K562 (cell line): ENCODE measurements at regions not wholly inside any gene's neighbourhood (a gene's known extent, or its start where the extent isn't known, plus 50 kb on each side); places are given as distances from the start of the nearest gene placed in this dataset.

Experiments used
- ATAC-seq: fragments of 200-7000 bp; cut with Tn5 transposase; 3 replicates; pipeline ENCODE4 v1.9.1; 2020; ENCODE audit warnings: moderate library complexity
- BruUV-seq: library from RNA; stranded (reverse); fragments of 400-500 nt; replicated peaks from 2 replicates; lab custom pipeline; 2021; lab: Mats Ljungman, UMichigan
- CTCF ChIA-PET: fragments of 300-600 bp; formaldehyde crosslinking; extraction: SDS; loops from one replicate; lab custom pipeline; 2021; ENCODE audit warnings: low intra/inter-chr PET ratio; lab: Yijun Ruan, JAX
- POLR2A ChIA-PET: fragments of 300-600, 350-650 bp; sonication (Branson Sonifier 250); formaldehyde crosslinking; extraction: SDS; loops from one replicate; lab custom pipeline; 2021; ENCODE audit warnings: antibody characterized with exemption, inconsistent platforms; lab: Yijun Ruan, JAX
- DNase-seq, 4 experiments: peaks; one replicate each; pipeline versions ENCODE4 v3.0.0 to v3.0.0-alpha.2; 2011 to 2018; ENCODE audit warnings: low spot score in 3 of 4, mixed read lengths in 3 of 4; ENCODE audit errors: extremely low read depth in 1 of 4
- FAIRE-seq: peaks from 2 replicates; lab custom pipeline; 2011; peaks lifted over from hg19 to GRCh38; lab: Jason Lieb, UNC
- H2AFZ ChIP-seq: 2 replicates; pipeline ENCODE4 v1.6.0; 2011; ENCODE audit warnings: low read depth, low read length, control low read depth, inconsistent platforms
- H3K27ac ChIP-seq: fragments of 200-600 bp; 3 replicates; pipeline ENCODE4 v1.8.0; 2011; ENCODE audit warnings: low read depth, mild to moderate bottlenecking, control low read depth, inconsistent platforms, low read length, moderate library complexity, mixed read lengths; ENCODE audit errors: extremely low read depth
- H3K27me3 ChIP-seq, 2 experiments: fragments of 300-600 bp in 1 of 2; 2 replicates in 1 of 2; 3 replicates in 1 of 2; pipeline versions ENCODE4 v1.6.0 to v1.8.0; 2011; ENCODE audit warnings: inconsistent platforms in 2 of 2, low read length in 2 of 2, mild to moderate bottlenecking in 1 of 2, mixed read lengths in 1 of 2, moderate library complexity in 1 of 2; ENCODE audit not compliant: control insufficient read depth in 2 of 2, insufficient read depth in 2 of 2
- H3K36me3 ChIP-seq: fragments of 300-600 bp; 3 replicates; pipeline ENCODE4 v1.8.0; 2011; ENCODE audit warnings: mild to moderate bottlenecking, low read length, inconsistent platforms; ENCODE audit not compliant: control insufficient read depth, insufficient read depth
- H3K4me1 ChIP-seq, 2 experiments: fragments of 200-600 bp in 1 of 2; replicated peaks in 1 of 2; 2 replicates in 1 of 2; 3 replicates in 1 of 2; pipeline versions ENCODE4 v1.5.1 to v1.8.0; 2011; ENCODE audit warnings: inconsistent platforms in 2 of 2, low read length in 2 of 2, mild to moderate bottlenecking in 1 of 2, mixed read lengths in 1 of 2, moderate library complexity in 1 of 2; ENCODE audit not compliant: control insufficient read depth in 2 of 2, insufficient read depth in 2 of 2
- H3K4me2 ChIP-seq: 2 replicates; pipeline ENCODE4 v1.6.1; 2011; ENCODE audit warnings: low read length, control low read depth, inconsistent platforms, mixed read lengths; ENCODE audit not compliant: insufficient read depth
- H3K4me3 ChIP-seq: fragments of 200-600 bp; sonication (generic), shearing (Covaris generic); 2 replicates; pipeline ENCODE4 v1.5.1; 2016; ENCODE audit warnings: control low read depth, inconsistent platforms
- H3K79me2 ChIP-seq: fragments of 200-600 bp; 3 replicates; pipeline ENCODE4 v1.8.0; 2011; ENCODE audit warnings: low read length, inconsistent platforms; ENCODE audit not compliant: control insufficient read depth, insufficient read depth
- H3K9ac ChIP-seq, 2 experiments: 2 replicates each; pipeline versions ENCODE4 v1.6.0 to v1.6.1; 2011; ENCODE audit warnings: low read depth in 2 of 2, low read length in 2 of 2, control low read depth in 1 of 2, inconsistent platforms in 1 of 2, mild to moderate bottlenecking in 1 of 2, mixed read lengths in 1 of 2; ENCODE audit not compliant: insufficient read depth in 1 of 2
- H3K9me1 ChIP-seq: one replicate; pipeline ENCODE4 v1.6.0; 2011; ENCODE audit warnings: inconsistent platforms, mild to moderate bottlenecking, low read length, moderate library complexity; ENCODE audit not compliant: control insufficient read depth, insufficient read depth
- H3K9me3 ChIP-seq: replicated peaks from 2 replicates; pipeline ENCODE4 v1.5.1; 2011; ENCODE audit warnings: low read depth, low read length, inconsistent platforms; ENCODE audit not compliant: control insufficient read depth, insufficient read depth
- H4K20me1 ChIP-seq: replicated peaks from 2 replicates; pipeline ENCODE4 v1.6.1; 2011; ENCODE audit warnings: low read length, inconsistent platforms, mixed read lengths; ENCODE audit not compliant: control insufficient read depth, insufficient read depth
- ARID1B ChIP-seq: fragments of 450-650 bp; IDR thresholded peaks from 2 replicates; pipeline ENCODE4 v1.6.1; 2016; ENCODE audit warnings: antibody characterized with exemption, mild to moderate bottlenecking, inconsistent platforms
- C11orf30 ChIP-seq: fragments of 450-650 bp; IDR thresholded peaks from 2 replicates; pipeline ENCODE4 v1.6.1; 2016; ENCODE audit warnings: low read depth, mild to moderate bottlenecking
- CHD1 ChIP-seq: fragments of 200-600 bp; sonication (generic); IDR thresholded peaks from one replicate; pipeline ENCODE4 v1.6.1; 2012; ENCODE audit warnings: mild to moderate bottlenecking, moderate library complexity, low read length, inconsistent platforms
- EGR1 ChIP-seq: fragments of 450-650 bp; conservative IDR thresholded peaks from 2 replicates; pipeline ENCODE4 v1.6.1; 2017; ENCODE audit warnings: mild to moderate bottlenecking
- JUN ChIP-seq, 2 experiments: sonication (generic) in 1 of 2; formaldehyde crosslinking in 1 of 2; IDR thresholded peaks; 2 replicates each; pipeline versions ENCODE4 v1.6.1 to v1.8.0; 2012 to 2022; ENCODE audit warnings: borderline replicate concordance in 2 of 2, mild to moderate bottlenecking in 2 of 2, improper control_type of control experiment in 1 of 2, low read depth in 1 of 2, low read length in 1 of 2, missing genetic modification reagents in 1 of 2
- MAFK ChIP-seq: IDR thresholded peaks from 2 replicates; pipeline ENCODE4 v1.6.1; 2011; ENCODE audit warnings: low read length, improper control_type of control experiment
- NFIC ChIP-seq: fragments of 450-650 bp; IDR thresholded peaks from 2 replicates; pipeline ENCODE4 v1.6.1; 2017; ENCODE audit warnings: mild to moderate bottlenecking, inconsistent platforms
- POLR3G ChIP-seq: IDR thresholded peaks from 2 replicates; pipeline ENCODE4 v1.6.1; 2011; ENCODE audit not compliant: insufficient read length, insufficient replicate concordance; ENCODE audit errors: extremely low read depth
- RCOR1 ChIP-seq, 2 experiments: IDR thresholded peaks; 2 replicates each; pipeline ENCODE4 v1.6.1; 2012; ENCODE audit warnings: low read depth in 2 of 2, low read length in 2 of 2, borderline replicate concordance in 1 of 2, improper control_type of control experiment in 1 of 2
- TEAD4 ChIP-seq, 2 experiments: sonication (generic) in 1 of 2; formaldehyde crosslinking in 1 of 2; IDR thresholded peaks; 2 replicates each; pipeline versions ENCODE4 v1.6.1 to v1.8.0; 2012 to 2022; ENCODE audit warnings: borderline replicate concordance in 1 of 2, inconsistent platforms in 1 of 2, low read length in 1 of 2, mild to moderate bottlenecking in 1 of 2, missing genetic modification reagents in 1 of 2
- ZBTB1 ChIP-seq: sonication (generic); formaldehyde crosslinking; IDR thresholded peaks from 2 replicates; pipeline ENCODE4 v1.8.1; 2023; ENCODE audit warnings: missing genetic modification reagents, low read depth, mild to moderate bottlenecking, borderline replicate concordance
- ZBTB17 ChIP-seq: fragments of 450-650 bp; formaldehyde crosslinking; IDR thresholded peaks from 2 replicates; pipeline ENCODE4 v1.4.0; 2020; ENCODE audit warnings: mild to moderate bottlenecking
- ZKSCAN3 ChIP-seq: fragments of 250-450 bp; sonication (Bioruptor Pico); IDR thresholded peaks from 2 replicates; pipeline ENCODE4 v1.4.0; 2020
- ZNF518B ChIP-seq: fragments of 250-450 bp; sonication (Bioruptor Pico); IDR thresholded peaks from 2 replicates; pipeline ENCODE4 v1.5.0; 2021; ENCODE audit warnings: mild to moderate bottlenecking, moderate library complexity
- ZZZ3 ChIP-seq: fragments of 450-650 bp; IDR thresholded peaks from 2 replicates; pipeline ENCODE4 v1.6.1; 2016; ENCODE audit warnings: antibody characterized with exemption, mild to moderate bottlenecking, moderate library complexity
- WGBS: fragments of 100-300 bp; shearing (Covaris generic); methylation state at CpG from one replicate; pipeline ENCODE4 v1.1.6; 2016; ENCODE audit warnings: low coverage, mixed read lengths; ENCODE audit not compliant: insufficient coverage; ENCODE audit errors: missing lambda C conversion rate; 5-methylcytosine and 5-hydroxymethylcytosine counted together
- in situ Hi-C: fragments of 300-500 bp; cut with MboI; formaldehyde crosslinking; loops from 4 replicates; pipeline ENCODE4 v1.15.0; 2018; ENCODE audit warnings: inconsistent platforms, mixed read lengths
- intact Hi-C: fragments of 100-400 bp; cut with micrococcal nuclease; formaldehyde crosslinking; loops from 2 replicates; pipeline ENCODE4 v1.14.2; 2022
- TF ChIP-seq, protein P1 (sequence below): fragments of 450-650 bp; IDR thresholded peaks from 2 replicates; pipeline ENCODE4 v1.6.1; 2018; ENCODE audit warnings: mild to moderate bottlenecking, low read depth; ENCODE audit not compliant: partially characterized antibody

- CTCF ChIA-PET = no interaction called here
- BruUV-seq = no TSS peak
- H4K20me1 ChIP-seq = no peaks in the 10 kb centered on the region
- H3K9ac ChIP-seq = no peak overlapping the region
- intact Hi-C loops (loop anchor here (10.0 kb wide), 1 partner anchor 57 kb away; no protein-coding TSS in a partner anchor), in situ Hi-C loops (no loop called here)
- no peaks in the 10 kb centered on the region for H3K27me3 ChIP-seq
- no peaks in the 10 kb centered on the region for H3K36me3 ChIP-seq
- H3K27ac ChIP-seq = no peak overlapping the region
- 5% methylated on average over 10 of the region's 10 CpGs for WGBS
- H3K4me3 ChIP-seq = no peak overlapping the region
- peak; percentile 5 to 53 (median 22) for DNase-seq
- H3K79me2 ChIP-seq = no peaks in the 10 kb centered on the region
- peak; percentile 46; the same call in 2 of the 3 replicates for ATAC-seq
- peak overlapping the region; percentile 25; the same call in 1 of the 2 replicates for H3K4me2 ChIP-seq
- POLR2A ChIA-PET = no interaction called here
- no peaks in the 10 kb centered on the region for H3K9me3 ChIP-seq
- H3K9me1 ChIP-seq = no peaks in the 10 kb centered on the region
- FAIRE-seq = no peak
- peaks cover 0 to 4% of the 10 kb centered on the region in 2 experiments; a peak in 3 of 5 replicates for H3K4me1 ChIP-seq
- 0 out of 2 replicates have a peak overlapping the region, but pooled peaks have one; percentile 47 for H2AFZ ChIP-seq
- peak in 1 of 2 experiments; percentile 32; a peak in 1 of 4 replicates for TF ChIP-seq RCOR1 (IDR thresholded peaks at IDR 0.05; ENCODE audit: borderline replicate concordance in 1 of 2, low read depth in 2 of 2, low read length in 2 of 2)
- 0 out of 2 replicates have a peak, but pooled peaks have one; percentile 28 for TF ChIP-seq JUN (IDR thresholded peaks at IDR 0.05; ENCODE audit: borderline replicate concordance, low read depth, low read length)
- no peak for TF ChIP-seq JUN (CRISPR knock-in tag; IDR thresholded peaks at IDR 0.05; ENCODE audit: borderline replicate concordance)
- TF ChIP-seq ARID1B = peak; percentile 35; the same call in 1 of the 2 replicates
- TF ChIP-seq ZBTB1 (CRISPR knock-in tag) = no peak
- TF ChIP-seq POLR3G = no peak
- TF ChIP-seq ZKSCAN3 (CRISPR knock-in tag) = no peak
- TF ChIP-seq ZNF518B (CRISPR knock-in tag) = no peak
- TF ChIP-seq ZBTB17 (CRISPR knock-in tag) = no peak
- TF ChIP-seq NFIC = peak; percentile 46
- peak; percentile 17; the same call in 1 of the 2 replicates for TF ChIP-seq C11orf30
- peak; percentile 29; the same call in 1 of the 2 replicates for TF ChIP-seq TEAD4 (IDR thresholded peaks at IDR 0.05; ENCODE audit: low read length)
- no peak for TF ChIP-seq TEAD4 (CRISPR knock-in tag; IDR thresholded peaks at IDR 0.05; ENCODE audit: borderline replicate concordance)
- 0 out of 2 replicates have a peak, but pooled peaks have one; percentile 4 for TF ChIP-seq MAFK
- peak; percentile 35; the same call in 1 of the 2 replicates for TF ChIP-seq EGR1
- TF ChIP-seq ZZZ3 = no peak
- TF ChIP-seq CHD1 = no peak
- TF ChIP-seq, protein P1, sequence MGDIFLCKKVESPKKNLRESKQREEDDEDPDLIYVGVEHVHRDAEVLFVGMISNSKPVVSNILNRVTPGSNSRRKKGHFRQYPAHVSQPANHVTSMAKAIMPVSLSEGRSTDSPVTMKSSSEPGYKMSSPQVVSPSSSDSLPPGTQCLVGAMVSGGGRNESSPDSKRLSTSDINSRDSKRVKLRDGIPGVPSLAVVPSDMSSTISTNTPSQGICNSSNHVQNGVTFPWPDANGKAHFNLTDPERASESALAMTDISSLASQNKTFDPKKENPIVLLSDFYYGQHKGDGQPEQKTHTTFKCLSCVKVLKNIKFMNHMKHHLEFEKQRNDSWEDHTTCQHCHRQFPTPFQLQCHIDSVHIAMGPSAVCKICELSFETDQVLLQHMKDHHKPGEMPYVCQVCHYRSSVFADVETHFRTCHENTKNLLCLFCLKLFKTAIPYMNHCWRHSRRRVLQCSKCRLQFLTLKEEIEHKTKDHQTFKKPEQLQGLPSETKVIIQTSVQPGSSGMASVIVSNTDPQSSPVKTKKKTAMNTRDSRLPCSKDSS = no peak
Observed at GRCh38 chr9:88651682-88652633, 117.0 kb downstream of the NXNL2 start.
